ENCODE measurements at regions not wholly inside any gene's neighbourhood (a gene's known extent, or its start where the extent isn't known, plus 50 kb on each side); places are given as distances from the start of the nearest gene placed in this dataset.

GRCh38 chr5:128635379-128635778, 97.3 kb upstream of the FBN2 start:
- no peak for TF ChIP-seq CTCF (IDR thresholded peaks at IDR 0.05; ENCODE audit: control insufficient read depth, insufficient read depth, low read depth, low read length, missing control alignments)
- H3K4me3 ChIP-seq (ENCODE audit: control insufficient read depth, low read depth, low read length): no peak overlapping the region

GRCh38 chr5:128636361-128636760, 98.3 kb upstream of the FBN2 start:
- no peak for DNase-seq (ENCODE audit: low read depth)
- H3K4me3 ChIP-seq (ENCODE audit: control insufficient read depth, low read depth, low read length): no peak overlapping the region
- no peak for TF ChIP-seq CTCF (IDR thresholded peaks at IDR 0.05; ENCODE audit: control insufficient read depth, insufficient read depth, low read depth, low read length, missing control alignments)

More at GRCh38 chr5:128635379-128635778, 97.3 kb upstream of the FBN2 start:
- DNase-seq (ENCODE audit: low read depth): no peak

- H3K4me3 ChIP-seq (ENCODE audit: control insufficient read depth, low read depth, low read length): no peak overlapping the region
- TF ChIP-seq CTCF (IDR thresholded peaks at IDR 0.05; ENCODE audit: control insufficient read depth, insufficient read depth, low read depth, low read length, missing control alignments): no peak
- peak; percentile 88 for DNase-seq (ENCODE audit: low read depth)
These were observed 99.0 kb upstream of the FBN2 start for GRCh38 chr5:128637031-128637430.

GRCh38 chr5:128641861-128642260, 103.8 kb upstream of the FBN2 start:
- no peak overlapping the region for H3K4me3 ChIP-seq (ENCODE audit: control insufficient read depth, low read depth, low read length)
- TF ChIP-seq CTCF (IDR thresholded peaks at IDR 0.05; ENCODE audit: control insufficient read depth, insufficient read depth, low read depth, low read length, missing control alignments): no peak
- no peak for DNase-seq (ENCODE audit: low read depth)

- H3K4me3 ChIP-seq (ENCODE audit: control insufficient read depth, low read depth, low read length): peak overlapping the region; percentile 19; the same call in 1 of the 2 replicates
- DNase-seq (ENCODE audit: low read depth): peak; percentile 45
These were observed 106.8 kb upstream of the FBN2 start for GRCh38 chr5:128644863-128645262.

GRCh38 chr5:128645581-128645980, 107.5 kb upstream of the FBN2 start:
- TF ChIP-seq CTCF (IDR thresholded peaks at IDR 0.05; ENCODE audit: control insufficient read depth, insufficient read depth, low read depth, low read length, missing control alignments): no peak
- H3K4me3 ChIP-seq (ENCODE audit: control insufficient read depth, low read depth, low read length): no peak overlapping the region
- DNase-seq (ENCODE audit: low read depth): peak; percentile 18

More at GRCh38 chr5:128644863-128645262, 106.8 kb upstream of the FBN2 start:
- no peak for TF ChIP-seq CTCF (IDR thresholded peaks at IDR 0.05; ENCODE audit: control insufficient read depth, insufficient read depth, low read depth, low read length, missing control alignments)

- DNase-seq (ENCODE audit: low read depth): no peak
- no peak overlapping the region for H3K4me3 ChIP-seq (ENCODE audit: control insufficient read depth, low read depth, low read length)
- no peak for TF ChIP-seq CTCF (IDR thresholded peaks at IDR 0.05; ENCODE audit: control insufficient read depth, insufficient read depth, low read depth, low read length, missing control alignments)
These were observed 108.1 kb upstream of the FBN2 start for GRCh38 chr5:128646176-128646575.
